ENCODE measurements at regions not wholly inside any gene's neighbourhood (a gene's known extent, or its start where the extent isn't known, plus 50 kb on each side); places are given as distances from the start of the nearest gene placed in this dataset.
"Not testable (repeated sequence)": the region's sequence is repeated elsewhere in the genome, so short reads cannot be mapped to it uniquely, and the experiment has no call there.

DNA sequence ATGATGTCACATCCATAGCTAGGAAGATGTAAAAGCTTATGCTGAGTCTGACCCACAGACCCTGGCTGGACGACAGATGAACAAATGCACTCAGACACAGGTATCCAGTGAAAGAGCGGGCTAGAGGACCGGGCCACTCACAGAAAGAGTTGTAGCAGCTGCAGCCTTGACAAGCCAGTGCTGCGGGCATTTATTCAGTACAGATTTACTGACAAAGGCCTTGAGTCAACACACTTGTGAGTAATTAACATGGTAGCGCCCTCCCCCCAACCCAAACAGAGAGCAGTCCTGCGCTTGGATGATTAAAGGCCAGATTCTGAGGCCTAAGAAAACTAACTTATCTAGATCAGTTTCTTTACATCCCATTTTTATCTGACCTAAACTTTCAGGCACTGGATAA, 244.6 kb downstream of the SPANXN4 start (continued):
- TF ChIP-seq, protein P1, sequence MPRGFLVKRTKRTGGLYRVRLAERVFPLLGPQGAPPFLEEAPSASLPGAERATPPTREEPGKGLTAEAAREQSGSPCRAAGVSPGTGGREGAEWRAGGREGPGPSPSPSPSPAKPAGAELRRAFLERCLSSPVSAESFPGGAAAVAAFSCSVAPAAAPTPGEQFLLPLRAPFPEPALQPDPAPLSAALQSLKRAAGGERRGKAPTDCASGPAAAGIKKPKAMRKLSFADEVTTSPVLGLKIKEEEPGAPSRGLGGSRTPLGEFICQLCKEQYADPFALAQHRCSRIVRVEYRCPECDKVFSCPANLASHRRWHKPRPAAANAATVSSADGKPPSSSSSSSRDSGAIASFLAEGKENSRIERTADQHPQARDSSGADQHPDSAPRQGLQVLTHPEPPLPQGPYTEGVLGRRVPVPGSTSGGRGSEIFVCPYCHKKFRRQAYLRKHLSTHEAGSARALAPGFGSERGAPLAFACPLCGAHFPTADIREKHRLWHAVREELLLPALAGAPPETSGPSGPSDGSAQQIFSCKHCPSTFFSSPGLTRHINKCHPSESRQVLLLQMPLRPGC (tag by site-specific recombination; IDR thresholded peaks at IDR 0.05): no peak
- TF ChIP-seq ZNF391 (tag by site-specific recombination; IDR thresholded peaks at IDR 0.05; ENCODE audit: borderline replicate concordance, low read depth) (no peak), ZNF394 (tag by site-specific recombination; IDR thresholded peaks at IDR 0.05; ENCODE audit: borderline replicate concordance) (no peak), ZBTB8A (tag by site-specific recombination; IDR thresholded peaks at IDR 0.05) (no peak)
- TF ChIP-seq, protein P2, sequence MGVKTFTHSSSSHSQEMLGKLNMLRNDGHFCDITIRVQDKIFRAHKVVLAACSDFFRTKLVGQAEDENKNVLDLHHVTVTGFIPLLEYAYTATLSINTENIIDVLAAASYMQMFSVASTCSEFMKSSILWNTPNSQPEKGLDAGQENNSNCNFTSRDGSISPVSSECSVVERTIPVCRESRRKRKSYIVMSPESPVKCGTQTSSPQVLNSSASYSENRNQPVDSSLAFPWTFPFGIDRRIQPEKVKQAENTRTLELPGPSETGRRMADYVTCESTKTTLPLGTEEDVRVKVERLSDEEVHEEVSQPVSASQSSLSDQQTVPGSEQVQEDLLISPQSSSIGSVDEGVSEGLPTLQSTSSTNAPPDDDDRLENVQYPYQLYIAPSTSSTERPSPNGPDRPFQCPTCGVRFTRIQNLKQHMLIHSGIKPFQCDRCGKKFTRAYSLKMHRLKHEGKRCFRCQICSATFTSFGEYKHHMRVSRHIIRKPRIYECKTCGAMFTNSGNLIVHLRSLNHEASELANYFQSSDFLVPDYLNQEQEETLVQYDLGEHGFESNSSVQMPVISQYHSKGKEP (tag by site-specific recombination; IDR thresholded peaks at IDR 0.05): no peak

DNA sequence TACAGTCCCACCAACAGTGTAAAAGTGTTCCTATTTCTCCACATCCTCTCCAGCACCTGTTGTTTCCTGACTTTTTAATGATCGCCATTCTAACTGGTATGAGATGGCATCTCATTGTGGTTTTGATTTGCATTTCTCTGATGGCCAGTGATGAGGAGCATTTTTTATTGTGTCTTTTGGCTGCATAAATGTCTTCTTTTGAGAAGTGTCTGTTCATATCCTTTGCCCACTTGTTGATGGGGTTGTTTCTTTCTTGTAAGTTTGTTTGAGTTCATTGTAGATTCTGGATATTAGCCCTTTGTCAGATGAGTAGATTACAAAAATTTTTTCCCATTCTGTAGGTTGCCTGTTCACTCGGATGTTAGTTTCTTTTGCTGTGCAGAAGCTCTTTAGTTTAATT, 218.9 kb downstream of the SPANXN4 start:
- H3K36me3 ChIP-seq (ENCODE audit: control insufficient read depth in 2 of 2, insufficient read depth in 1 of 2, low read length in 2 of 2); H3K4me1 ChIP-seq (ENCODE audit: control insufficient read depth, insufficient read depth, low read length); H3K27ac ChIP-seq (ENCODE audit: extremely low read depth, low read depth, low read length); CTCF ChIA-PET; H3K4me3 ChIP-seq (ENCODE audit: low read depth, low read length); H3K9me3 ChIP-seq (ENCODE audit: control insufficient read depth, insufficient read depth, low read depth, low read length); POLR2A ChIA-PET: not testable (repeated sequence)
- peak; percentile 79; the same call in 1 of the 2 replicates for TF ChIP-seq SCRT1 (tag by site-specific recombination; IDR thresholded peaks at IDR 0.05; ENCODE audit: borderline replicate concordance)
- peak; percentile 62; the same call in 1 of the 2 replicates for TF ChIP-seq SCRT2 (tag by site-specific recombination; IDR thresholded peaks at IDR 0.05)

DNA sequence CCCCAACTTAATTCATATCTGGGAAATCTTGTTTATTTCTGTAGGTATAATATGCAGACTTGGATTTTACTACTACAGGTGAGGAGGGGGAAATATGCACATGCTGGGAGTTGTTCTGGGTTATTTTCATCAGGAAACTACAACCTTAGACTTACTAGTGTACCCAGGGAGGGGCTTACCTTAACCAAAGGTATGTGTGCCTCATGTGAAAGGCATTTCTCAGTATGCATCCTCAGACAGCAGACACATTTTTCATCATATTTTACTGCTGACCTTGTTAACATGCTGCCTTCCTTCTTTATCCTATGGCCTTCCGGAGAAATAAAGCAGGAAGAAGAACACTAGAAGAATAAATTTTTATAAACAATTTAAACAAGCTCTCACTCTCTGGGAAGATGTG, 214.9 kb downstream of the SPANXN4 start:
- CTCF ChIA-PET: no interaction called here
- Histone ChIP-seq H3K9me3 (ENCODE audit: control insufficient read depth, insufficient read depth, low read depth, low read length) (no peaks in the 10 kb centered on the region), H3K27ac (ENCODE audit: extremely low read depth, low read depth, low read length) (no peak overlapping the region), H3K4me1 (ENCODE audit: control insufficient read depth, insufficient read depth, low read length) (no peaks in the 10 kb centered on the region), H3K36me3 (ENCODE audit: control insufficient read depth in 2 of 2, insufficient read depth in 1 of 2, low read length in 2 of 2) (no peaks in the 10 kb centered on the region), H3K4me3 (ENCODE audit: low read depth, low read length) (no peak overlapping the region)
- POLR2A ChIA-PET: no interaction called here
- TF ChIP-seq MYNN (tag by site-specific recombination; IDR thresholded peaks at IDR 0.05; ENCODE audit: borderline replicate concordance) (no peak), ZNF211 (tag by site-specific recombination; IDR thresholded peaks at IDR 0.05; ENCODE audit: low read depth) (no peak), ZNF140 (tag by site-specific recombination; IDR thresholded peaks at IDR 0.05) (no peak), TCF7L2 (IDR thresholded peaks at IDR 0.05; ENCODE audit: borderline replicate concordance, low read depth, low read length) (no peak), ZNF768 (tag by site-specific recombination; IDR thresholded peaks at IDR 0.05) (no peak), ZNF221 (tag by site-specific recombination; IDR thresholded peaks at IDR 0.05; ENCODE audit: borderline replicate concordance) (no peak), ZNF391 (tag by site-specific recombination; IDR thresholded peaks at IDR 0.05; ENCODE audit: borderline replicate concordance, low read depth) (no peak), GLI4 (tag by site-specific recombination; IDR thresholded peaks at IDR 0.05) (no peak), FEZF1 (tag by site-specific recombination; IDR thresholded peaks at IDR 0.05) (no peak), ZNF19 (tag by site-specific recombination; IDR thresholded peaks at IDR 0.05; ENCODE audit: low read depth) (no peak), ZNF2 (tag by site-specific recombination; IDR thresholded peaks at IDR 0.05) (no peak), ZNF302 (tag by site-specific recombination; IDR thresholded peaks at IDR 0.05; ENCODE audit: low read depth) (no peak)
- TF ChIP-seq, protein P3, sequence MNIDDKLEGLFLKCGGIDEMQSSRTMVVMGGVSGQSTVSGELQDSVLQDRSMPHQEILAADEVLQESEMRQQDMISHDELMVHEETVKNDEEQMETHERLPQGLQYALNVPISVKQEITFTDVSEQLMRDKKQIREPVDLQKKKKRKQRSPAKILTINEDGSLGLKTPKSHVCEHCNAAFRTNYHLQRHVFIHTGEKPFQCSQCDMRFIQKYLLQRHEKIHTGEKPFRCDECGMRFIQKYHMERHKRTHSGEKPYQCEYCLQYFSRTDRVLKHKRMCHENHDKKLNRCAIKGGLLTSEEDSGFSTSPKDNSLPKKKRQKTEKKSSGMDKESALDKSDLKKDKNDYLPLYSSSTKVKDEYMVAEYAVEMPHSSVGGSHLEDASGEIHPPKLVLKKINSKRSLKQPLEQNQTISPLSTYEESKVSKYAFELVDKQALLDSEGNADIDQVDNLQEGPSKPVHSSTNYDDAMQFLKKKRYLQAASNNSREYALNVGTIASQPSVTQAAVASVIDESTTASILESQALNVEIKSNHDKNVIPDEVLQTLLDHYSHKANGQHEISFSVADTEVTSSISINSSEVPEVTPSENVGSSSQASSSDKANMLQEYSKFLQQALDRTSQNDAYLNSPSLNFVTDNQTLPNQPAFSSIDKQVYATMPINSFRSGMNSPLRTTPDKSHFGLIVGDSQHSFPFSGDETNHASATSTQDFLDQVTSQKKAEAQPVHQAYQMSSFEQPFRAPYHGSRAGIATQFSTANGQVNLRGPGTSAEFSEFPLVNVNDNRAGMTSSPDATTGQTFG (tag by site-specific recombination; IDR thresholded peaks at IDR 0.05; ENCODE audit: borderline replicate concordance): no peak
- TF ChIP-seq, protein P4, sequence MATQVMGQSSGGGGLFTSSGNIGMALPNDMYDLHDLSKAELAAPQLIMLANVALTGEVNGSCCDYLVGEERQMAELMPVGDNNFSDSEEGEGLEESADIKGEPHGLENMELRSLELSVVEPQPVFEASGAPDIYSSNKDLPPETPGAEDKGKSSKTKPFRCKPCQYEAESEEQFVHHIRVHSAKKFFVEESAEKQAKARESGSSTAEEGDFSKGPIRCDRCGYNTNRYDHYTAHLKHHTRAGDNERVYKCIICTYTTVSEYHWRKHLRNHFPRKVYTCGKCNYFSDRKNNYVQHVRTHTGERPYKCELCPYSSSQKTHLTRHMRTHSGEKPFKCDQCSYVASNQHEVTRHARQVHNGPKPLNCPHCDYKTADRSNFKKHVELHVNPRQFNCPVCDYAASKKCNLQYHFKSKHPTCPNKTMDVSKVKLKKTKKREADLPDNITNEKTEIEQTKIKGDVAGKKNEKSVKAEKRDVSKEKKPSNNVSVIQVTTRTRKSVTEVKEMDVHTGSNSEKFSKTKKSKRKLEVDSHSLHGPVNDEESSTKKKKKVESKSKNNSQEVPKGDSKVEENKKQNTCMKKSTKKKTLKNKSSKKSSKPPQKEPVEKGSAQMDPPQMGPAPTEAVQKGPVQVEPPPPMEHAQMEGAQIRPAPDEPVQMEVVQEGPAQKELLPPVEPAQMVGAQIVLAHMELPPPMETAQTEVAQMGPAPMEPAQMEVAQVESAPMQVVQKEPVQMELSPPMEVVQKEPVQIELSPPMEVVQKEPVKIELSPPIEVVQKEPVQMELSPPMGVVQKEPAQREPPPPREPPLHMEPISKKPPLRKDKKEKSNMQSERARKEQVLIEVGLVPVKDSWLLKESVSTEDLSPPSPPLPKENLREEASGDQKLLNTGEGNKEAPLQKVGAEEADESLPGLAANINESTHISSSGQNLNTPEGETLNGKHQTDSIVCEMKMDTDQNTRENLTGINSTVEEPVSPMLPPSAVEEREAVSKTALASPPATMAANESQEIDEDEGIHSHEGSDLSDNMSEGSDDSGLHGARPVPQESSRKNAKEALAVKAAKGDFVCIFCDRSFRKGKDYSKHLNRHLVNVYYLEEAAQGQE (tag by site-specific recombination; IDR thresholded peaks at IDR 0.05): no peak
- TF ChIP-seq, protein P5, sequence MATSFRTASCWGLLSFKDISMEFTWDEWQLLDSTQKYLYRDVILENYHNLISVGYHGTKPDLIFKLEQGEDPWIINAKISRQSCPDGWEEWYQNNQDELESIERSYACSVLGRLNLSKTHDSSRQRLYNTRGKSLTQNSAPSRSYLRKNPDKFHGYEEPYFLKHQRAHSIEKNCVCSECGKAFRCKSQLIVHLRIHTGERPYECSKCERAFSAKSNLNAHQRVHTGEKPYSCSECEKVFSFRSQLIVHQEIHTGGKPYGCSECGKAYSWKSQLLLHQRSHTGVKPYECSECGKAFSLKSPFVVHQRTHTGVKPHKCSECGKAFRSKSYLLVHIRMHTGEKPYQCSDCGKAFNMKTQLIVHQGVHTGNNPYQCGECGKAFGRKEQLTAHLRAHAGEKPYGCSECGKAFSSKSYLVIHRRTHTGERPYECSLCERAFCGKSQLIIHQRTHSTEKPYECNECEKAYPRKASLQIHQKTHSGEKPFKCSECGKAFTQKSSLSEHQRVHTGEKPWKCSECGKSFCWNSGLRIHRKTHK (tag by site-specific recombination; IDR thresholded peaks at IDR 0.05): no peak
